H9 (cell line): ENCODE measurements at regions not wholly inside any gene's neighbourhood (a gene's known extent, or its start where the extent isn't known, plus 50 kb on each side); places are given as distances from the start of the nearest gene placed in this dataset.

Source experiments
- DNase-seq: peaks from one replicate; pipeline ENCODE4 v3.0.0-alpha.2; 2017
- H2AFZ ChIP-seq: one replicate; pipeline ENCODE4 v1.6.1; 2013; ENCODE audit warnings: mild to moderate bottlenecking, low read length, control low read depth, moderate library complexity
- H2AK5ac ChIP-seq: 2 replicates; pipeline ENCODE4 v1.6.1; 2013; ENCODE audit warnings: low read length, control low read depth, mixed read lengths; ENCODE audit not compliant: insufficient read length
- H2BK120ac ChIP-seq: one replicate; pipeline ENCODE4 v1.6.1; 2013; ENCODE audit warnings: low read depth, mild to moderate bottlenecking, low read length, control low read depth, inconsistent platforms; ENCODE audit not compliant: poor library complexity, severe bottlenecking
- H2BK12ac ChIP-seq: 2 replicates; pipeline ENCODE4 v1.6.1; 2013; ENCODE audit warnings: low read length, control low read depth, mixed read lengths, low read depth; ENCODE audit not compliant: insufficient read length
- H2BK15ac ChIP-seq: 2 replicates; pipeline ENCODE4 v1.6.1; 2013; ENCODE audit warnings: low read depth, low read length, control low read depth
- H2BK20ac ChIP-seq: one replicate; pipeline ENCODE4 v1.6.1; 2013; ENCODE audit warnings: low read depth, mild to moderate bottlenecking, low read length, control low read depth, inconsistent platforms; ENCODE audit not compliant: poor library complexity, severe bottlenecking
- H2BK5ac ChIP-seq: 2 replicates; pipeline ENCODE4 v1.6.1; 2013; ENCODE audit warnings: low read length, control low read depth, mixed read lengths; ENCODE audit not compliant: insufficient read length
- H3K14ac ChIP-seq: 2 replicates; pipeline ENCODE4 v1.6.1; 2013; ENCODE audit warnings: low read length, control low read depth; ENCODE audit not compliant: insufficient read depth
- H3K18ac ChIP-seq: 2 replicates; pipeline ENCODE4 v1.6.1; 2013; ENCODE audit warnings: low read depth, mild to moderate bottlenecking, mixed read lengths, low read length, control low read depth; ENCODE audit not compliant: insufficient read length
- H3K23ac ChIP-seq: 2 replicates; pipeline ENCODE4 v1.6.1; 2013; ENCODE audit warnings: low read length, control low read depth, mixed read lengths, low read depth; ENCODE audit not compliant: insufficient read length
- H3K23me2 ChIP-seq: 2 replicates; pipeline ENCODE4 v1.6.1; 2013; ENCODE audit warnings: low read depth, mild to moderate bottlenecking, mixed read lengths, low read length, control low read depth; ENCODE audit not compliant: insufficient read length, poor library complexity, severe bottlenecking
- H3K27ac ChIP-seq: 2 replicates; pipeline ENCODE4 v1.5.1; 2013; ENCODE audit warnings: low read length, control low read depth, mixed read lengths, low read depth; ENCODE audit not compliant: insufficient read length
- H3K27me3 ChIP-seq: 2 replicates; pipeline ENCODE4 v1.6.1; 2013; ENCODE audit warnings: low read length, control low read depth, inconsistent platforms; ENCODE audit not compliant: insufficient read depth
- H3K4ac ChIP-seq: 2 replicates; pipeline ENCODE4 v1.6.1; 2013; ENCODE audit warnings: low read depth, mild to moderate bottlenecking, control low read depth, inconsistent platforms, low read length, moderate library complexity
- H3K4me1 ChIP-seq: 2 replicates; pipeline ENCODE4 v1.6.1; 2013; ENCODE audit warnings: low read length, control low read depth, inconsistent platforms; ENCODE audit not compliant: insufficient read depth
- H3K4me2 ChIP-seq: 2 replicates; pipeline ENCODE4 v1.6.1; 2013; ENCODE audit warnings: low read length, control low read depth, mixed read lengths; ENCODE audit not compliant: insufficient read length, insufficient read depth
- H3K56ac ChIP-seq: 2 replicates; pipeline ENCODE4 v1.6.1; 2013; ENCODE audit warnings: low read depth, mild to moderate bottlenecking, mixed read lengths, low read length, control low read depth; ENCODE audit not compliant: insufficient read length
- H3K79me1 ChIP-seq: 2 replicates; pipeline ENCODE4 v1.6.1; 2013; ENCODE audit warnings: low read depth, mild to moderate bottlenecking, moderate library complexity, low read length, control low read depth, inconsistent platforms; ENCODE audit not compliant: insufficient read depth, poor library complexity, severe bottlenecking
- H3K79me2 ChIP-seq: 2 replicates; pipeline ENCODE4 v1.6.1; 2013; ENCODE audit warnings: low read length, control low read depth, inconsistent platforms; ENCODE audit not compliant: insufficient read depth
- H3K9ac ChIP-seq: 2 replicates; pipeline ENCODE4 v1.6.1; 2013; ENCODE audit warnings: low read length, control low read depth, mixed read lengths; ENCODE audit not compliant: insufficient read length; ENCODE audit errors: extremely low read depth
- H3K9me3 ChIP-seq: one replicate; pipeline ENCODE4 v1.6.1; 2013; ENCODE audit warnings: low read depth, low read length, inconsistent platforms; ENCODE audit not compliant: control insufficient read depth
- H3T11ph ChIP-seq: one replicate; pipeline ENCODE4 v1.6.1; 2013; ENCODE audit warnings: mild to moderate bottlenecking, low read length, control low read depth, inconsistent platforms
- H4K20me1 ChIP-seq: one replicate; pipeline ENCODE4 v1.6.1; 2013; ENCODE audit not compliant: control insufficient read depth, insufficient read length, insufficient read depth
- H4K5ac ChIP-seq: 2 replicates; pipeline ENCODE4 v1.6.1; 2013; ENCODE audit warnings: low read depth, mild to moderate bottlenecking, mixed read lengths, low read length, control low read depth; ENCODE audit not compliant: insufficient read length
- H4K8ac ChIP-seq: replicated peaks from 2 replicates; pipeline ENCODE4 v1.6.1; 2013; ENCODE audit warnings: low read length, control low read depth, mixed read lengths, low read depth; ENCODE audit not compliant: insufficient read length
- H4K91ac ChIP-seq: 2 replicates; pipeline ENCODE4 v1.6.1; 2013; ENCODE audit warnings: low read depth, mild to moderate bottlenecking, moderate library complexity, mixed read lengths, low read length, control low read depth; ENCODE audit not compliant: insufficient read length
- H3K27ac Mint-ChIP-seq, 3 experiments: 2 replicates in 2 of 3; 3 replicates in 1 of 3; pipeline ENCODE4 v1.8.0; 2020 to 2021; ENCODE audit warnings: mixed read lengths in 3 of 3, mild to moderate bottlenecking in 1 of 3, moderate library complexity in 1 of 3
- H3K27me3 Mint-ChIP-seq: 2 replicates; pipeline ENCODE4 v1.8.0; 2021; ENCODE audit warnings: low read depth, mild to moderate bottlenecking, moderate library complexity, mixed read lengths
- H3K36me3 Mint-ChIP-seq, 3 experiments: 2 replicates in 2 of 3; 3 replicates in 1 of 3; pipeline ENCODE4 v1.8.0; 2020 to 2021; ENCODE audit warnings: low read depth in 3 of 3, mixed read lengths in 3 of 3; ENCODE audit not compliant: insufficient read depth in 1 of 3
- H3K4me1 Mint-ChIP-seq, 2 experiments: 2 replicates each; pipeline ENCODE4 v1.8.0; 2020; ENCODE audit warnings: mixed read lengths in 2 of 2
- H3K4me3 Mint-ChIP-seq, 2 experiments: 2 replicates in 1 of 2; 3 replicates in 1 of 2; pipeline ENCODE4 v1.8.0; 2020 to 2021; ENCODE audit warnings: mild to moderate bottlenecking in 2 of 2, mixed read lengths in 2 of 2, moderate library complexity in 1 of 2
- H3K9me3 Mint-ChIP-seq, 2 experiments: 2 replicates in 1 of 2; 3 replicates in 1 of 2; pipeline ENCODE4 v1.8.0; 2020; ENCODE audit warnings: mild to moderate bottlenecking in 2 of 2, mixed read lengths in 2 of 2, moderate library complexity in 1 of 2
- WGBS: extraction: QIAGEN DNeasy Blood & Tissue Kit; methylation state at CpG from one replicate; pipeline ENCODE4 v1.1.7; 2013; ENCODE audit warnings: missing lambda C conversion rate, low lambda C conversion rate, mixed read lengths; ENCODE audit not compliant: insufficient read length; ENCODE audit errors: extremely low coverage; 5-methylcytosine and 5-hydroxymethylcytosine counted together
- TF ChIP-seq, protein P1 (sequence below): fragments of 200-600 bp; sonication (generic); conservative IDR thresholded peaks from 3 replicates; pipeline ENCODE4 v1.8.0; 2021; ENCODE audit warnings: antibody characterized with exemption, mild to moderate bottlenecking

DNA sequence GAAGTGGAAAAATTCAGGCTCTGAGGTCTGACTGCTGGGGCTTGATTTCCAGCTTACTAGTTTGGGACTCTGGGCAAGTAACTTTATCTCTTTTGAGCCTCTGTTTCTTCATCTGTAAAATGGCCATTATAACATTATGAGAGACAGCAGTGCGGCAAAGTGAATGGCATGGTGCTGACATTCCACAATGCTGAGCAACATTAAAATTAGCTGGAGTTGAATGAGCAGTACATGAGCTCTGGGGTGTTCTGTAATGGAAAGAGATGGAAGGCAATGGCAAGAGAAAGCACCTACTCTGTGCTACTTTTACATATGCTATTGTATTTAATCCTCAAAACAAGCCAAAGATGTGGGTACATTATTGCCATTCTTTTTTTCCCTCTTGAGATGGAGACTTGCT is 535.7 kb upstream of the CDH11 start:
- Histone ChIP-seq H3K27ac (no peak overlapping the region), H3K4me1 (no peaks in the 10 kb centered on the region), H2BK120ac (no peak overlapping the region)

More for the DNA sequence above, 535.7 kb upstream of the CDH11 start:
- Histone ChIP-seq H3K9me3 (no peaks in the 10 kb centered on the region), H2BK15ac (no peak overlapping the region), H4K5ac (no peak overlapping the region), H3K18ac (no peak overlapping the region), H3K27me3 (no peaks in the 10 kb centered on the region), H2BK12ac (no peak overlapping the region), H2AK5ac (no peak overlapping the region), H3K4me2 (no peak overlapping the region), H4K91ac (no peak overlapping the region), H3K56ac (no peak overlapping the region), H3K9ac (no peak overlapping the region), H2BK5ac (no peak overlapping the region), H4K8ac (no peak overlapping the region), H2BK20ac (no peak overlapping the region), H3K23ac (no peak overlapping the region), H3K79me2 (no peaks in the 10 kb centered on the region), H3K4ac (no peak overlapping the region), H3K14ac (no peak overlapping the region), H4K20me1 (no peaks in the 10 kb centered on the region), H2AFZ (no peak overlapping the region), H3K23me2 (no peaks in the 10 kb centered on the region), H3K79me1 (no peaks in the 10 kb centered on the region), H3T11ph (no peak overlapping the region)
- no peak for DNase-seq
- no CpG with 5 or more reads among the region's 1 CpG for WGBS
- Mint-ChIP-seq H3K4me3 (no peak overlapping the region), H3K36me3 (no peaks in the 10 kb centered on the region; a peak in 1 of 7 replicates), H3K4me1 (peaks cover 20 to 26% of the 10 kb centered on the region in 2 experiments), H3K27me3 (peaks cover 5% of the 10 kb centered on the region), H3K9me3 (no peaks in the 10 kb centered on the region), H3K27ac (no peak overlapping the region)
- TF ChIP-seq, protein P1, sequence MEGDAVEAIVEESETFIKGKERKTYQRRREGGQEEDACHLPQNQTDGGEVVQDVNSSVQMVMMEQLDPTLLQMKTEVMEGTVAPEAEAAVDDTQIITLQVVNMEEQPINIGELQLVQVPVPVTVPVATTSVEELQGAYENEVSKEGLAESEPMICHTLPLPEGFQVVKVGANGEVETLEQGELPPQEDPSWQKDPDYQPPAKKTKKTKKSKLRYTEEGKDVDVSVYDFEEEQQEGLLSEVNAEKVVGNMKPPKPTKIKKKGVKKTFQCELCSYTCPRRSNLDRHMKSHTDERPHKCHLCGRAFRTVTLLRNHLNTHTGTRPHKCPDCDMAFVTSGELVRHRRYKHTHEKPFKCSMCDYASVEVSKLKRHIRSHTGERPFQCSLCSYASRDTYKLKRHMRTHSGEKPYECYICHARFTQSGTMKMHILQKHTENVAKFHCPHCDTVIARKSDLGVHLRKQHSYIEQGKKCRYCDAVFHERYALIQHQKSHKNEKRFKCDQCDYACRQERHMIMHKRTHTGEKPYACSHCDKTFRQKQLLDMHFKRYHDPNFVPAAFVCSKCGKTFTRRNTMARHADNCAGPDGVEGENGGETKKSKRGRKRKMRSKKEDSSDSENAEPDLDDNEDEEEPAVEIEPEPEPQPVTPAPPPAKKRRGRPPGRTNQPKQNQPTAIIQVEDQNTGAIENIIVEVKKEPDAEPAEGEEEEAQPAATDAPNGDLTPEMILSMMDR, result no peak
